GM21526 (cell line): ENCODE measurements at regions not wholly inside any gene's neighbourhood (a gene's known extent, or its start where the extent isn't known, plus 50 kb on each side); places are given as distances from the start of the nearest gene placed in this dataset.

Source experiments
- ATAC-seq: cut with Tn5 transposase; IDR thresholded peaks from one replicate; pipeline ENCODE4 v1.9.1; 2021; ENCODE audit warnings: moderate library complexity; ENCODE audit not compliant: unreplicated experiment, low FRiP score

DNA sequence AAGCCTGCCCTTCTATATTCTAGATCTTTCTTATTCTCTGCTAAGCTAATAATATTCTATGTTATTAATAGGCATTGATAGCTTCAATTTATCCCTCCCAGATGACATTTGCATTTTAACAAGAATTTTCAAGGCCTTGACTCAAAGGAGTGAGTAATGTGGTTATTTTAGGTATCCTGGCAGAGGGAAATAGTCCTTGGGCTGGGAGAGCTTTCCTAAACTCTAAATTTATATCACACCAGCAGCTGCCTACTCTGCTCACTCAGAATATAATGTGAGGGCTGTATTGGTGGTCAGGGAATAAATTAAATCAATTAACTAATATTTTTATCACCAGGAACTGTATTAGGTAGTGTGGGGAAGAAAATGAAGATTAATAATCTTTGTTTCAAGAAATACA is 74.8 kb upstream of the ADAM23 start:
- ATAC-seq, result no peak

DNA sequence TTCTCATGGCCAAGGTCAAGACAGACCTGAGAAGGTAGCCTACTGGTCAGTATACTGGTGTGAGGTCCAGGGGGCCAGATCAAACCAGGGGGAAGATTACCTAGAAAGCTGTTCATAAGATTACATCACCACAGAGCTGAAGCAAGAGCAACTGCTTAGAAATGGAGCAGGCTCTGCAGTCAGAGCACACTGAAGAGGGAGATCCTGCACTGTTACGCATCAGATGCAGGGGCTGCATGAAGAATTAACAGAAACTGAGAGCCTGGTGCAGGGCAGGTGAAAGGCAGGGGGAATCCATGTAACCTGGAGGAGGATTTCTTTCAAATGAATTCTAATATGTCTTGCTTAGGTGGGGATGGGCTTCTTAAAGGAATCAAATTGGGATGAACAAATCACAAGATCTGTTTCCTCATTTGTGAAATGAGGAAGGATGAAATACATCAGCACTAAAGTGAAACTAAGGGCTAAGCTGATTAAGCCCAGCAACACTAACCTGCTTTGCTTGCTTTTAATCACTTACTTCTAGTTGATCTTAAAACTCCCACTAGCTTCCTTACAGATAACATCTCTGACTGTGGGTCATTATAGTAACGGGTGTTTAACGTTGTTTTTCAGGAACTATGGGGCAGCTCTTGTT is 74.3 kb upstream of the ADAM23 start:
- no peak for ATAC-seq

DNA sequence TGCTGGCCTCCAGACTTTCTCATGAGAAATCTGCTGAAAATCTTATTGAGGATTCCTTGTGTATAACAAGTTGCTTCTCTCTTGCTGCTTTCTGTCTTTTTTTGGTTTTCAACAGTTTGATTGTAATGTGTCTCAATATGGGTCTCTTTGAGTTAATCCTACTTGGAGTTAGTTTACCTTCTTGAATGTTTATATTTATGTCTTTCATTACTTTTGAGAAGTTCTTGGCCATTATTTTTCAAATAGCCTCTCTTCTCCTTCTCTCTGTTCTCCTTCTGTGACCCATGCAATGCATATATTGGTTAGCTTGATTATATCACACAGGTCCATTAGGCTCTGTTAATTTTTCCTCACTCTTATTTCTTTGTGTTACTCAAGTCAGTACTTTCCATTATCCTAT is 67.4 kb upstream of the ADAM23 start:
- ATAC-seq, result no peak

DNA sequence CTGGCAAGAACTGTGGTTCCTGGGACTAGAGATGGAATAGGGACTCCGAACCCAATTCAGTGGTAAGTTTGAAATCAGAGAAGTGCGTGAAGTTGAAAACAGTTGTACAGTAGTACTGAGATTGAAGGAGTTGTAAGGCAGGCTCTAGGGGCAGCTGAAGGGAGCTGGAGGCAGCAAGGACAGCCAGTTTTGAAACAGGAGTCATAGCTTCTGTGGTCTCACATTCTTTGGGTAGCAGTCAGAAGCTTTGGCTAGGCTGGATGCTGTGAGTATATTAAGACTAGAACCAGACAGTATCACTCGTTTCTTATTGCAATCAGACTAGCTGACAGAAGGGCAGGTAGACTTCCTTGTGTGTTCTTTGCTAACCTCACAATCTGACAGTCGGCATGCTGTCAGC is 64.5 kb upstream of the ADAM23 start:
- no peak for ATAC-seq

DNA sequence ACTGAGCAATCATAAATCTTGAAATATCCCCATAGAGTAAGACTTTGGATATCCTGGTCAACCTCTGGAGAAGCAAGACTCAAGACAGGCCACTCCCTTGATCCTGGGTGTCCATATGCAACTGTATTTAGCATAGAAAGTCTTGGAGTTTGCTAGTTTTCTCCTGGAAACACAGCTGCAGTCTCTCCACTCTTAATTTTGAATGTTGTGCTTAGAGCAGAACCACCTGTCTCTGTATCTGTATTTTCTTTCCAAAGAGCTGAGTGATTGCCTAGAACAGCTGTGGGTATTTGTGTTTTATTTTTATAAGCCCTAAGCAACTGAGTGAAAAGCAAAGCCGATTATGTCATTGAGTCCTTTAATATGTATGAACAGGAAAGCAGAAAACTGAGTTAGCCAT is 64.1 kb upstream of the ADAM23 start:
- no peak for ATAC-seq

DNA sequence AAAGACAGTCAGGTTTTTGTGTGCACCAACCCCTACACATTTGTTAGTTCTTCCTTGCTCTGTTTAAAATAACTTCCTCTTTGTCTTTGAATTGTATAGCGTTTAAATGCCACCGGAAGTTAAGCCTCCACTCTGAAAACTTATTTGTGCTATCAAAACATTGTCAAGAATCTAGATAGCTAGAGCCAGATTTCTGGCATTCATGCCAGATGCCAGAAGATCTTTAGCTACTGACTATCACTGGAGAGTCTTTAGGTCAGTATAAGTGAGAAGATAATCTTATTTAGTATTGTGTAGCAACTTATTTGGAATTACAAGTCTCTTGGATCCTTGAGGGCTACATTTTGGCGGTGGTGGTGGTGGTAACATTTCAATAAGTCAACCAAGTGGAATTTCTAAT is 63.4 kb upstream of the ADAM23 start:
- no peak for ATAC-seq

DNA sequence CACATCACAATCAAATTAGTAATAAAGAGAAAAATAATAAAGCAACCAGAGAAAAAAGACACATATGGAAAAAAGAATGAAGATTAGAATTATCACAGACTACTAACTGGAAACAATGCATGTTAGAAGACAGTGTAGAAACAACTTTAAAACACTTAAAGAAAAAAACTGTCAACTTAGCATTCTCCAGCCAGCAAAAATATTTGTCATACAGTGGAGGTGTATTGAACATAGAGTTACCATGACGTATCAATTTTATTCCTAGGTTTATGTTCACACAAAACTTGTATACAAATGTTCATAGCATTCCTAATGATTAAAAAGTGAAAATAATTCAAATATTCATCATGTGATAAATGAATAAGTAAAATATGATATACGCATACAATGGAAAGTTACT is 61.5 kb upstream of the ADAM23 start:
- ATAC-seq, result no peak

DNA sequence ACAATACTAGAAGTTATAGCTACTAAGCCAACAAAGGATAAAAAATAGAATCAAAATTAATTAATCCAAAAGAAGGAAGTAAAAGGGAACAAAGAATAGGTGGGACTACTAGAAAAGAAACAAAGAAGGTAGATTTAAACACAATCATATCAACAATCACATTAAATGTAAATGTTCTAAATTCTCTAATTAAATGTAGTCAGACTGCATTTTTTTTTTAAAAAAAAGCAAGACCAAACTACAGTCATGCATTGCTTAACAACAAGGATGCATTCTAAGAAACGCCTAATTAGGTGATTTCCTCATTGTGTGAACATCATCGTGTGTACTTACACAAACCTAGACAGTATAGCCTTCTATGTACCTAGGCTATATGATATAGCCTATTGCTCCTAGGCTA is 59.7 kb upstream of the ADAM23 start:
- no peak for ATAC-seq

DNA sequence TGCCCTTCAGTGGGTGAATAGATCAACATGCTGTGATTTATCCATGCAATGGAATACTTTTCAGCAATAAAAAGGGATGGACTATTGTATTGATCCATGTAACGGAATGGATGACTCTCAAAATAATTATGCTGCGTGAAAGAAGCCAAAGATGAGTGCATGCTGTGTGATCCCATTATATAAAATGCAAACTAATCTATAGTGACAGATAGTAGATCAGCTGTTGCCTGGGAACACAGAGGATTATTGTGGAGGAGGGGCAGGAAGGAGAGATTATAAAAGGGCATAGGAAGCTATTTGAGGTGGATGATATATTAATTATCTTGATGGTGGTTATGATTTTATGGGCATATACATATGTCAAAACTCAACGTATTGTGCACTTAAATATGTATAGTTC is 55.5 kb upstream of the ADAM23 start:
- ATAC-seq, result no peak

DNA sequence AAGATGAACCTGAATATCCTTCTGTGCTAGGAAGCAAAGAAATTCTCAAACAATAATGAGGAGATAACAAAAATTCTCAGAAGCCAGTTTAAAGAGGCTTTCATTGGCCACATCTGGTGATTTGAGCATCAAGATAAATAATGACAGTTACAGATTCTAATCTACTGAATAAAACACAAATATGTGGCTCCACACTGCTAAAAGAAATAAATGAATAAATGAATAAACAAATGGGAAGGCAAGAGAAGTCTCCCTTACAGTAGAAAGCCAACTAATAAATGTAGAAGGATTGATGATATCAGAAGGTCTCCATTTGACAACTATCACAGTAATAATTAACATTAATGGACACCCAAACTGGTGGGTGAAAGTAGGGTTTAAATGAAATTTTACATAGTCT is 54.6 kb upstream of the ADAM23 start:
- ATAC-seq, result no peak

DNA sequence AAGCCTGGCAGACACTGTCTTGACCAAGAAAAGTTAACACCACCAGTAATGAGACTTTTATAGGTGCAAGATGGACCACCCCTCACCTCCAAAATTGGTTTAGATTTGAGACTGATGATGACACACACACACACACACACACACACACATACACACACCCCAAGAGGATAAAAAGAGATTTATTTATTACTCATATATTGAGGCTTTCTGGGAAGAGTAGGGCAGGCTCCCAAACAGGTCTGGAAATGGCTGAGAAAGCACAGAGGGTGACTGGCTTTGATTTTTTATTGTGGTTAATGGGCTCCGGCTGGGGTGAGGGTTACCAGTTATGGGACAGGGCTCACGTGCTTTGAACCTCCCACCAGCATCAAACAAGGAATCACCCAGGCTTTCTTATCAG is 54.2 kb upstream of the ADAM23 start:
- no peak for ATAC-seq

DNA sequence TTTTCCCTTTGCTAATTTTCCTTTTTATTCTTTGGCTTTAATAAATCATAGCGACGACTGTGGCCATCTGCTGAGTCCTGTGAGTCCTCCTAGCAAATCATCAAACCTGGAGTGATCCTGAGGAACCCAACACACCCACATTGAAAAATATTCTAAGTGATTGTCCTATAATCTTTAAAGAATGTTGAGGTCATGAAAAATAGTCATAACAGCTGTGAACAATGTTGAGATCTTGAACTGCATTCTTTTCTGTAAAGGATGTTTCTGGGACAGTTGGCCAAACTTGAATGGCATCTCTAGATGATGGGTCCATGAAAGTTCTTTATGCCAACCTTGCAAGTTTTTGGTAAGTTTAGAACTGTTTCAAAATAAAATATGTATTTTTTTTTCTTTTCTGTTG is 53.2 kb upstream of the ADAM23 start:
- no peak for ATAC-seq

DNA sequence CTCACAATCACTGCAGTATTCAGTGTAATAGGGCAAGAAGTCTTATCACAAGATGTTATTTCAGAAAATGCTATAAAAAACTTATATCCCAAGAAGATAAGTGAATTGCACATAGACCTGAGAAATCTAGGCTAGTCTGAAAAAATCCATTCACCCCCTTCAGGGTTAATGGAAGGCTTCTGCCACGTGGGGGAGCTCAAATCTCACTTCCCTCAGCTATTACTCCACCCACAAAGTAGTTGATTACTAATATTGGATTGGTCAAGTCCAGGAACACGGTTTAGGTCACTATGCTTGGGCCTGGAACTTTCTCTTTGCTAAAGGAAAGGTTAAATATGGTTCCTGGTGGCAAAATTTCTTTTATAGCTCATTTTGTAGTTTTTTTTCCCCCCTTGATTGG is 51.2 kb upstream of the ADAM23 start:
- peak; percentile 95 for ATAC-seq
